ENCODE measurements at regions not wholly inside any gene's neighbourhood (a gene's known extent, or its start where the extent isn't known, plus 50 kb on each side); places are given as distances from the start of the nearest gene placed in this dataset.

- Histone ChIP-seq H3K27ac (no peak overlapping the region), H3K9me3 (ENCODE audit: low read depth) (no peaks in the 10 kb centered on the region), H3K36me3 (no peaks in the 10 kb centered on the region), H3K27me3 (no peaks in the 10 kb centered on the region), H3K4me1 (ENCODE audit: low read depth) (peaks cover 3% of the 10 kb centered on the region), H3K4me3 (no peak overlapping the region)
- no peak for DNase-seq (ENCODE audit: low read depth in 1 of 2, low spot score in 1 of 2)
- TF ChIP-seq CTCF (IDR thresholded peaks at IDR 0.05; ENCODE audit: low read depth, low read length): no peak
These were observed 347.3 kb upstream of the CDH6 start for GRCh38 chr5:30846171-30846570.

GRCh38 chr5:30845194-30845593 lies 348.3 kb upstream of the CDH6 start:
- H3K4me3 ChIP-seq: no peak overlapping the region
- TF ChIP-seq CTCF (IDR thresholded peaks at IDR 0.05; ENCODE audit: low read depth, low read length): no peak
- no peak for DNase-seq (ENCODE audit: low read depth in 1 of 2, low spot score in 1 of 2)
- no peaks in the 10 kb centered on the region for H3K36me3 ChIP-seq
- H3K27ac ChIP-seq: no peak overlapping the region
- H3K27me3 ChIP-seq: no peaks in the 10 kb centered on the region
- no peaks in the 10 kb centered on the region for H3K9me3 ChIP-seq (ENCODE audit: low read depth)
- H3K4me1 ChIP-seq (ENCODE audit: low read depth): peaks cover 10% of the 10 kb centered on the region

GRCh38 chr5:30843541-30843940 lies 349.9 kb upstream of the CDH6 start:
- no peak for TF ChIP-seq CTCF (IDR thresholded peaks at IDR 0.05; ENCODE audit: low read depth, low read length)
- DNase-seq (ENCODE audit: low read depth in 1 of 2, low spot score in 1 of 2): no peak
- no peak overlapping the region for H3K4me3 ChIP-seq
- H3K27ac ChIP-seq: no peak overlapping the region
- peaks cover 21% of the 10 kb centered on the region for H3K4me1 ChIP-seq (ENCODE audit: low read depth)
- H3K9me3 ChIP-seq (ENCODE audit: low read depth): no peaks in the 10 kb centered on the region
- H3K36me3 ChIP-seq: no peaks in the 10 kb centered on the region
- no peaks in the 10 kb centered on the region for H3K27me3 ChIP-seq

- Histone ChIP-seq H3K27me3 (no peaks in the 10 kb centered on the region), H3K27ac (no peak overlapping the region), H3K4me3 (no peak overlapping the region), H3K4me1 (ENCODE audit: low read depth) (peaks cover 21% of the 10 kb centered on the region), H3K9me3 (ENCODE audit: low read depth) (no peaks in the 10 kb centered on the region), H3K36me3 (no peaks in the 10 kb centered on the region)
- no peak for TF ChIP-seq CTCF (IDR thresholded peaks at IDR 0.05; ENCODE audit: low read depth, low read length)
- DNase-seq (ENCODE audit: low read depth in 1 of 2, low spot score in 1 of 2): peak in 1 of 2 donors; percentile 17
These were observed 353.5 kb upstream of the CDH6 start for GRCh38 chr5:30839956-30840355.

- no peak overlapping the region for H3K27ac ChIP-seq
- no peaks in the 10 kb centered on the region for H3K36me3 ChIP-seq
- no peaks in the 10 kb centered on the region for H3K9me3 ChIP-seq (ENCODE audit: low read depth)
- peaks cover 21% of the 10 kb centered on the region for H3K4me1 ChIP-seq (ENCODE audit: low read depth)
- TF ChIP-seq CTCF (IDR thresholded peaks at IDR 0.05; ENCODE audit: low read depth, low read length): no peak
- no peak for DNase-seq (ENCODE audit: low read depth in 1 of 2, low spot score in 1 of 2)
- no peaks in the 10 kb centered on the region for H3K27me3 ChIP-seq
- no peak overlapping the region for H3K4me3 ChIP-seq
These were observed 354.5 kb upstream of the CDH6 start for GRCh38 chr5:30838936-30839496.

GRCh38 chr5:30832519-30832918 lies 361.0 kb upstream of the CDH6 start:
- no peak for DNase-seq (ENCODE audit: low read depth in 1 of 2, low spot score in 1 of 2)
- Histone ChIP-seq H3K4me3 (no peak overlapping the region), H3K9me3 (ENCODE audit: low read depth) (no peaks in the 10 kb centered on the region), H3K27me3 (no peaks in the 10 kb centered on the region), H3K27ac (no peak overlapping the region), H3K4me1 (ENCODE audit: low read depth) (no peaks in the 10 kb centered on the region), H3K36me3 (no peaks in the 10 kb centered on the region)
- no peak for TF ChIP-seq CTCF (IDR thresholded peaks at IDR 0.05; ENCODE audit: low read depth, low read length)

All from cardiac muscle cell (in vitro differentiated cells and primary cell).